ENCODE measurements at regions not wholly inside any gene's neighbourhood (a gene's known extent, or its start where the extent isn't known, plus 50 kb on each side); places are given as distances from the start of the nearest gene placed in this dataset.

- Histone ChIP-seq H3K36me3 (ENCODE audit: control insufficient read depth, insufficient read depth, low read length) (no peaks in the 10 kb centered on the region), H3K4me1 (ENCODE audit: control insufficient read depth, insufficient read depth, low read length, poor library complexity, severe bottlenecking) (no peaks in the 10 kb centered on the region), H3K27ac (ENCODE audit: low read depth, low read length, severe bottlenecking) (no peak overlapping the region), H3K9me3 (ENCODE audit: control insufficient read depth, low read length) (no peaks in the 10 kb centered on the region), H3K4me3 (ENCODE audit: extremely low read depth, insufficient read depth, low read length, poor library complexity, severe bottlenecking) (no peak overlapping the region)
- WGBS, 2 experiments (ENCODE audit: insufficient coverage in 2 of 2) = 100% methylated on average over 1 of the region's 1 CpG; no CpG with 5 or more reads in 1 of the 2 experiments
These were observed 207.4 kb downstream of the TANC2 start for GRCh38 chr17:63173450-63173849.

GRCh38 chr17:63173903-63174302, 207.9 kb downstream of the TANC2 start:
- H3K4me3 ChIP-seq (ENCODE audit: extremely low read depth, insufficient read depth, low read length, poor library complexity, severe bottlenecking) = no peak overlapping the region
- no peaks in the 10 kb centered on the region for H3K4me1 ChIP-seq (ENCODE audit: control insufficient read depth, insufficient read depth, low read length, poor library complexity, severe bottlenecking)
- 100% methylated on average over 1 of the region's 1 CpG; no CpG with 5 or more reads in 1 of the 2 experiments for WGBS, 2 experiments (ENCODE audit: insufficient coverage in 2 of 2)
- no peaks in the 10 kb centered on the region for H3K36me3 ChIP-seq (ENCODE audit: control insufficient read depth, insufficient read depth, low read length)
- H3K9me3 ChIP-seq (ENCODE audit: control insufficient read depth, low read length) = no peaks in the 10 kb centered on the region
- H3K27ac ChIP-seq (ENCODE audit: low read depth, low read length, severe bottlenecking) = no peak overlapping the region

GRCh38 chr17:63178530-63178929, 212.5 kb downstream of the TANC2 start:
- peaks cover 10% of the 10 kb centered on the region for H3K36me3 ChIP-seq (ENCODE audit: control insufficient read depth, insufficient read depth, low read length)
- peaks cover 3% of the 10 kb centered on the region for H3K4me1 ChIP-seq (ENCODE audit: control insufficient read depth, insufficient read depth, low read length, poor library complexity, severe bottlenecking)
- peak overlapping the region; percentile 8 for H3K27ac ChIP-seq (ENCODE audit: low read depth, low read length, severe bottlenecking)
- 100% methylated on average over 2 of the region's 2 CpGs; no CpG with 5 or more reads in 1 of the 2 experiments for WGBS, 2 experiments (ENCODE audit: insufficient coverage in 2 of 2)
- no peak overlapping the region for H3K4me3 ChIP-seq (ENCODE audit: extremely low read depth, insufficient read depth, low read length, poor library complexity, severe bottlenecking)
- no peaks in the 10 kb centered on the region for H3K9me3 ChIP-seq (ENCODE audit: control insufficient read depth, low read length)

GRCh38 chr17:63181856-63182255, 215.8 kb downstream of the TANC2 start:
- WGBS, 2 experiments (ENCODE audit: insufficient coverage in 2 of 2) = 89 to 100% methylated on average over 1 to 4 of the region's 6 CpGs
- no peak overlapping the region for H3K27ac ChIP-seq (ENCODE audit: low read depth, low read length, severe bottlenecking)
- H3K4me3 ChIP-seq (ENCODE audit: extremely low read depth, insufficient read depth, low read length, poor library complexity, severe bottlenecking) = no peak overlapping the region
- H3K9me3 ChIP-seq (ENCODE audit: control insufficient read depth, low read length) = no peaks in the 10 kb centered on the region
- peaks cover 3% of the 10 kb centered on the region for H3K4me1 ChIP-seq (ENCODE audit: control insufficient read depth, insufficient read depth, low read length, poor library complexity, severe bottlenecking)
- H3K36me3 ChIP-seq (ENCODE audit: control insufficient read depth, insufficient read depth, low read length) = peaks cover 10% of the 10 kb centered on the region

- Histone ChIP-seq H3K4me3 (ENCODE audit: extremely low read depth, insufficient read depth, low read length, poor library complexity, severe bottlenecking) (no peak overlapping the region), H3K9me3 (ENCODE audit: control insufficient read depth, low read length) (no peaks in the 10 kb centered on the region), H3K4me1 (ENCODE audit: control insufficient read depth, insufficient read depth, low read length, poor library complexity, severe bottlenecking) (no peaks in the 10 kb centered on the region), H3K27ac (ENCODE audit: low read depth, low read length, severe bottlenecking) (no peak overlapping the region), H3K36me3 (ENCODE audit: control insufficient read depth, insufficient read depth, low read length) (peaks cover 10% of the 10 kb centered on the region)
These were observed 219.4 kb downstream of the TANC2 start for GRCh38 chr17:63185420-63185819.

- H3K4me3 ChIP-seq (ENCODE audit: extremely low read depth, insufficient read depth, low read length, poor library complexity, severe bottlenecking) = no peak overlapping the region
- no peak overlapping the region for H3K27ac ChIP-seq (ENCODE audit: low read depth, low read length, severe bottlenecking)
- H3K36me3 ChIP-seq (ENCODE audit: control insufficient read depth, insufficient read depth, low read length) = no peaks in the 10 kb centered on the region
- H3K4me1 ChIP-seq (ENCODE audit: control insufficient read depth, insufficient read depth, low read length, poor library complexity, severe bottlenecking) = no peaks in the 10 kb centered on the region
- no peaks in the 10 kb centered on the region for H3K9me3 ChIP-seq (ENCODE audit: control insufficient read depth, low read length)
These were observed 223.0 kb downstream of the TANC2 start for GRCh38 chr17:63189082-63189481.

- Histone ChIP-seq H3K4me3 (ENCODE audit: extremely low read depth, insufficient read depth, low read length, poor library complexity, severe bottlenecking) (no peak overlapping the region), H3K9me3 (ENCODE audit: control insufficient read depth, low read length) (no peaks in the 10 kb centered on the region), H3K36me3 (ENCODE audit: control insufficient read depth, insufficient read depth, low read length) (no peaks in the 10 kb centered on the region), H3K4me1 (ENCODE audit: control insufficient read depth, insufficient read depth, low read length, poor library complexity, severe bottlenecking) (no peaks in the 10 kb centered on the region), H3K27ac (ENCODE audit: low read depth, low read length, severe bottlenecking) (no peak overlapping the region)
- WGBS, 2 experiments (ENCODE audit: insufficient coverage in 2 of 2) = 100% methylated on average over 1 of the region's 3 CpGs; no CpG with 5 or more reads in 1 of the 2 experiments
These were observed 223.9 kb downstream of the TANC2 start for GRCh38 chr17:63189930-63190329.

- Histone ChIP-seq H3K4me3 (ENCODE audit: extremely low read depth, insufficient read depth, low read length, poor library complexity, severe bottlenecking) (no peak overlapping the region), H3K27ac (ENCODE audit: low read depth, low read length, severe bottlenecking) (no peak overlapping the region), H3K9me3 (ENCODE audit: control insufficient read depth, low read length) (no peaks in the 10 kb centered on the region), H3K36me3 (ENCODE audit: control insufficient read depth, insufficient read depth, low read length) (no peaks in the 10 kb centered on the region), H3K4me1 (ENCODE audit: control insufficient read depth, insufficient read depth, low read length, poor library complexity, severe bottlenecking) (no peaks in the 10 kb centered on the region)
- WGBS, 2 experiments (ENCODE audit: insufficient coverage in 2 of 2) = 95 to 100% methylated on average over 2 of the region's 3 CpGs
These were observed 224.9 kb downstream of the TANC2 start for GRCh38 chr17:63190821-63191370.

DNA sequence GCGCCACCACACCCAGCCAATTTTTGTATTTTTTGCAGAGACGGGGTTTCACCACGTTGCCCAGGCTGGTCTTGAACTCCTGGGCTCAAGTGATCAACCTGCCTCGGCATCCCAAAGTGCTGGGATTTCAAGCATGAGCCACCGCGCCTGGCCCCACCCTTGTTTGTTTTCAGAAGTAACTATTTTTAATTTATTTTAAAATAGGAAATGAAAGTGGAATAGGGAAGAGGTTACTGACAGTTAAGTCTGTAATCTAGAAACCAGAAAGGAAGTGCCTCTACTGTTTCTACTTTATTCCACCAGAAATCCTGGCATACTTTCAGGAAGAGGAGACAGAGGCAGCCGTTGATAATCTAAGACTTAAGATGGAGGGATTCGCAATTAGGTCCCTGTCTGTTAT, 225.6 kb downstream of the TANC2 start:
- WGBS, 2 experiments (ENCODE audit: insufficient coverage in 2 of 2) = 90 to 100% methylated on average over 4 of the region's 8 CpGs

DNA sequence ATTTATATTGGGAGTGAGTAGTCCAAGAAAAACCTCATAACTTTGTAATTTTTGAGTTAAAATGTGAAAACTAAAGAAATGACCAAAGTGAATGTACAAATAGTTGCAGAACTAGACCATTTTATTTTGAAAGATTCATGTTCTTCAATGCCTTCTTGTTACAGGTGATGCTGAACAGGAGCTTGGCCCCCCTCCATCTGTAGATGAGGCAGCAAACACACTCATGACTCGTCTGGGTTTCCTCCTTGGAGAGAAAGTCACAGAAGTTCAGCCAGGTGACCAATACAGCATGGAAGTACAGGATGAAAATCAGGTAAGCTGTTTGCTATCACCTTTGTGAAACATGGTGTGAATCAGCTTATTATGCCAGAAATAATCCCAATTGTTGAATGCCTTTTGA, 227.8 kb downstream of the TANC2 start:
- no peak overlapping the region for H3K27ac ChIP-seq (ENCODE audit: low read depth, low read length, severe bottlenecking)
- WGBS, 2 experiments (ENCODE audit: insufficient coverage in 2 of 2) = no CpG with 5 or more reads among the region's 1 CpG
- no peaks in the 10 kb centered on the region for H3K36me3 ChIP-seq (ENCODE audit: control insufficient read depth, insufficient read depth, low read length)
- H3K4me1 ChIP-seq (ENCODE audit: control insufficient read depth, insufficient read depth, low read length, poor library complexity, severe bottlenecking) = no peaks in the 10 kb centered on the region
- no peaks in the 10 kb centered on the region for H3K9me3 ChIP-seq (ENCODE audit: control insufficient read depth, low read length)
- no peak overlapping the region for H3K4me3 ChIP-seq (ENCODE audit: extremely low read depth, insufficient read depth, low read length, poor library complexity, severe bottlenecking)

More for the DNA sequence above, 225.6 kb downstream of the TANC2 start:
- H3K4me3 ChIP-seq (ENCODE audit: extremely low read depth, insufficient read depth, low read length, poor library complexity, severe bottlenecking) = no peak overlapping the region
- H3K4me1 ChIP-seq (ENCODE audit: control insufficient read depth, insufficient read depth, low read length, poor library complexity, severe bottlenecking) = no peaks in the 10 kb centered on the region
- no peak overlapping the region for H3K27ac ChIP-seq (ENCODE audit: low read depth, low read length, severe bottlenecking)
- no peaks in the 10 kb centered on the region for H3K9me3 ChIP-seq (ENCODE audit: control insufficient read depth, low read length)
- H3K36me3 ChIP-seq (ENCODE audit: control insufficient read depth, insufficient read depth, low read length) = no peaks in the 10 kb centered on the region

GRCh38 chr17:63196772-63197335, 230.8 kb downstream of the TANC2 start:
- no peaks in the 10 kb centered on the region for H3K4me1 ChIP-seq (ENCODE audit: control insufficient read depth, insufficient read depth, low read length, poor library complexity, severe bottlenecking)
- H3K36me3 ChIP-seq (ENCODE audit: control insufficient read depth, insufficient read depth, low read length) = no peaks in the 10 kb centered on the region
- no CpG with 5 or more reads among the region's 1 CpG for WGBS, 2 experiments (ENCODE audit: insufficient coverage in 2 of 2)
- H3K9me3 ChIP-seq (ENCODE audit: control insufficient read depth, low read length) = no peaks in the 10 kb centered on the region
- H3K27ac ChIP-seq (ENCODE audit: low read depth, low read length, severe bottlenecking) = no peak overlapping the region
- no peak overlapping the region for H3K4me3 ChIP-seq (ENCODE audit: extremely low read depth, insufficient read depth, low read length, poor library complexity, severe bottlenecking)
